HEK293 (cell line): ENCODE measurements at regions not wholly inside any gene's neighbourhood (a gene's known extent, or its start where the extent isn't known, plus 50 kb on each side); places are given as distances from the start of the nearest gene placed in this dataset.

Source experiments
- CTCF ChIA-PET: fragments of 350-600 bp; formaldehyde crosslinking; extraction: SDS; loops from one replicate; lab custom pipeline; 2021; ENCODE audit warnings: antibody characterized with exemption; lab: Yijun Ruan, JAX
- POLR2A ChIA-PET: fragments of 300-600 bp; formaldehyde crosslinking; extraction: SDS; loops from one replicate; lab custom pipeline; 2020; ENCODE audit warnings: antibody characterized with exemption, inconsistent platforms; lab: Yijun Ruan, JAX
- H3K27ac ChIP-seq: fragments of 200-500 bp; sonication (Bioruptor generic); 2 replicates; pipeline ENCODE4 v1.5.1; 2014; ENCODE audit warnings: low read depth, low read length, control low read depth, inconsistent platforms; ENCODE audit errors: extremely low read depth
- H3K36me3 ChIP-seq, 2 experiments: fragments of 200-500 bp in 1 of 2; sonication (Bioruptor generic) in 1 of 2; 1 replicate in 1 of 2; 2 replicates in 1 of 2; pipeline ENCODE4 v1.5.1; 2014 to 2017; ENCODE audit warnings: inconsistent platforms in 2 of 2, low read length in 2 of 2; ENCODE audit not compliant: control insufficient read depth in 2 of 2, insufficient read depth in 1 of 2
- H3K4me1 ChIP-seq: fragments of 200-500 bp; sonication (Bioruptor generic); 2 replicates; pipeline ENCODE4 v1.5.1; 2014; ENCODE audit warnings: mild to moderate bottlenecking, low read length, inconsistent platforms; ENCODE audit not compliant: control insufficient read depth, insufficient read depth
- H3K4me3 ChIP-seq: 2 replicates; pipeline ENCODE4 v1.5.1; 2011; ENCODE audit warnings: low read depth, mild to moderate bottlenecking, control low read depth, low read length, moderate library complexity
- H3K9me3 ChIP-seq: fragments of 200-500 bp; sonication (Bioruptor generic); 2 replicates; pipeline ENCODE4 v1.5.1; 2014; ENCODE audit warnings: low read depth, low read length, inconsistent platforms; ENCODE audit not compliant: control insufficient read depth, insufficient read depth
- KLF1 ChIP-seq: fragments of 450-650 bp; formaldehyde crosslinking; IDR thresholded peaks from 2 replicates; pipeline ENCODE4 v1.5.1; 2016; ENCODE audit warnings: missing biosample characterization, missing genetic modification characterization
- KLF16 ChIP-seq: fragments of 450-650 bp; formaldehyde crosslinking; IDR thresholded peaks from 2 replicates; pipeline ENCODE4 v1.5.1; 2017; ENCODE audit warnings: missing biosample characterization, missing genetic modification characterization
- MZF1 ChIP-seq: fragments of 450-650 bp; formaldehyde crosslinking; IDR thresholded peaks from 2 replicates; pipeline ENCODE4 v1.5.1; 2017; ENCODE audit warnings: missing biosample characterization, missing genetic modification characterization, borderline replicate concordance
- TCF7L2 ChIP-seq: IDR thresholded peaks from 2 replicates; pipeline ENCODE4 v1.6.1; 2011; ENCODE audit warnings: low read depth, mild to moderate bottlenecking, inconsistent platforms, low read length, moderate library complexity, borderline replicate concordance
- ZIC2 ChIP-seq: fragments of 450-650 bp; formaldehyde crosslinking; IDR thresholded peaks from 2 replicates; pipeline ENCODE4 v1.5.1; 2016; ENCODE audit warnings: missing biosample characterization, missing genetic modification characterization
- ZNF10 ChIP-seq: fragments of 450-650 bp; formaldehyde crosslinking; IDR thresholded peaks from 2 replicates; pipeline ENCODE4 v1.5.1; 2017; ENCODE audit warnings: missing biosample characterization, missing genetic modification characterization
- ZNF112 ChIP-seq: fragments of 450-650 bp; formaldehyde crosslinking; IDR thresholded peaks from 2 replicates; pipeline ENCODE4 v1.5.0; 2017; ENCODE audit warnings: missing biosample characterization, missing genetic modification characterization
- ZNF114 ChIP-seq: fragments of 450-650 bp; formaldehyde crosslinking; IDR thresholded peaks from 2 replicates; pipeline ENCODE4 v1.5.0; 2017; ENCODE audit warnings: missing biosample characterization, missing genetic modification characterization
- ZNF140 ChIP-seq: fragments of 450-650 bp; formaldehyde crosslinking; IDR thresholded peaks from 2 replicates; pipeline ENCODE4 v1.5.1; 2016; ENCODE audit warnings: missing biosample characterization, missing genetic modification characterization
- ZNF155 ChIP-seq: fragments of 450-650 bp; formaldehyde crosslinking; IDR thresholded peaks from 2 replicates; pipeline ENCODE4 v1.5.1; 2016; ENCODE audit warnings: missing biosample characterization, missing genetic modification characterization
- ZNF157 ChIP-seq: fragments of 450-650 bp; formaldehyde crosslinking; IDR thresholded peaks from 2 replicates; pipeline ENCODE4 v1.5.1; 2016; ENCODE audit warnings: missing biosample characterization, missing genetic modification characterization
- ZNF221 ChIP-seq: fragments of 450-650 bp; formaldehyde crosslinking; IDR thresholded peaks from 2 replicates; pipeline ENCODE4 v1.5.1; 2017; ENCODE audit warnings: missing biosample characterization, missing genetic modification characterization, borderline replicate concordance
- ZNF324 ChIP-seq: fragments of 450-650 bp; formaldehyde crosslinking; IDR thresholded peaks from 2 replicates; pipeline ENCODE4 v1.5.1; 2016; ENCODE audit warnings: missing biosample characterization, missing genetic modification characterization
- ZNF433 ChIP-seq: fragments of 450-650 bp; formaldehyde crosslinking; IDR thresholded peaks from 2 replicates; pipeline ENCODE4 v1.5.1; 2016; ENCODE audit warnings: missing biosample characterization, missing genetic modification characterization, low read depth
- ZNF514 ChIP-seq: fragments of 450-650 bp; formaldehyde crosslinking; IDR thresholded peaks from 2 replicates; pipeline ENCODE4 v1.5.1; 2016; ENCODE audit warnings: missing biosample characterization, missing genetic modification characterization
- ZNF610 ChIP-seq: fragments of 450-650 bp; formaldehyde crosslinking; IDR thresholded peaks from 2 replicates; pipeline ENCODE4 v1.5.1; 2016; ENCODE audit warnings: missing biosample characterization, missing genetic modification characterization, borderline replicate concordance
- ZNF776 ChIP-seq: fragments of 450-650 bp; formaldehyde crosslinking; IDR thresholded peaks from 2 replicates; pipeline ENCODE4 v1.5.0; 2017; ENCODE audit warnings: missing biosample characterization, missing genetic modification characterization, borderline replicate concordance
- ZNF785 ChIP-seq: fragments of 450-650 bp; formaldehyde crosslinking; IDR thresholded peaks from 2 replicates; pipeline ENCODE4 v1.5.1; 2016; ENCODE audit warnings: missing biosample characterization, missing genetic modification characterization
- TF ChIP-seq, protein P1 (sequence below): fragments of 450-650 bp; formaldehyde crosslinking; IDR thresholded peaks from 2 replicates; pipeline ENCODE4 v1.5.1; 2016; ENCODE audit warnings: missing biosample characterization, missing genetic modification characterization
- TF ChIP-seq, protein P2 (sequence below): fragments of 450-650 bp; formaldehyde crosslinking; IDR thresholded peaks from 2 replicates; pipeline ENCODE4 v1.5.1; 2016; ENCODE audit warnings: missing biosample characterization, missing genetic modification characterization
- TF ChIP-seq, protein P3 (sequence below): fragments of 450-650 bp; formaldehyde crosslinking; IDR thresholded peaks from 2 replicates; pipeline ENCODE4 v1.5.1; 2016; ENCODE audit warnings: missing biosample characterization, missing genetic modification characterization
- TF ChIP-seq, protein P4 (sequence below): fragments of 450-650 bp; formaldehyde crosslinking; conservative IDR thresholded peaks from 2 replicates; pipeline ENCODE4 v1.5.1; 2016; ENCODE audit warnings: low read depth, missing biosample characterization, missing genetic modification characterization
- TF ChIP-seq, protein P5 (sequence below): fragments of 450-650 bp; formaldehyde crosslinking; IDR thresholded peaks from 2 replicates; pipeline ENCODE4 v1.5.1; 2016; ENCODE audit warnings: missing biosample characterization, missing genetic modification characterization, low read depth

DNA sequence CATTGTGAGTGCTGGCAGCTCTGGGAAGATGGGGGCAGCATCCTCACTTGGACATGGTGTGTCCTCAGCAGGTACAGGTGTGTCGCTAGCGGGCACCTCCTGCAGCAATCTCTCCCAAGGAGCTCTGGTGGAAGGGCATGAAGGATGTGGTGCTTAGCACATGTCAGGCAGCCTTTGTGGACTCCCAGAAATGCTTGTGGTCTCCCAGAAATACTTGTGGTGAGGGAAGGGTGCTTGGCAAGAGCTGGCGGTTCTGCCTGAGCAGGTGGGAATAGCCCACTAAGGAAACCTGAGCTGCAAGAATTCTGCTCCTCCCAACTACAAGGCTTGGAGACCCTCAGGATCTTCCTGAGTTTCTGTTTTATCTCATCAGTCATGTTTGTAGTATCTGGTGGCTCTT is 371.6 kb downstream of the PRDM2 start:
- no peaks in the 10 kb centered on the region for H3K36me3 ChIP-seq
- H3K27ac ChIP-seq: no peak overlapping the region
- no peaks in the 10 kb centered on the region for H3K9me3 ChIP-seq
- no peaks in the 10 kb centered on the region for H3K4me1 ChIP-seq
- H3K4me3 ChIP-seq: no peak overlapping the region
- no peak for TF ChIP-seq ZNF610 (tag by site-specific recombination)
- TF ChIP-seq KLF1 (tag by site-specific recombination): no peak
- TF ChIP-seq MZF1 (tag by site-specific recombination): no peak
- TF ChIP-seq ZNF324: no peak
- TF ChIP-seq ZNF157 (tag by site-specific recombination): no peak
- no peak for TF ChIP-seq ZNF785 (tag by site-specific recombination)
- no peak for TF ChIP-seq ZNF114 (tag by site-specific recombination)
- TF ChIP-seq ZNF221: no peak
- TF ChIP-seq, protein P1, sequence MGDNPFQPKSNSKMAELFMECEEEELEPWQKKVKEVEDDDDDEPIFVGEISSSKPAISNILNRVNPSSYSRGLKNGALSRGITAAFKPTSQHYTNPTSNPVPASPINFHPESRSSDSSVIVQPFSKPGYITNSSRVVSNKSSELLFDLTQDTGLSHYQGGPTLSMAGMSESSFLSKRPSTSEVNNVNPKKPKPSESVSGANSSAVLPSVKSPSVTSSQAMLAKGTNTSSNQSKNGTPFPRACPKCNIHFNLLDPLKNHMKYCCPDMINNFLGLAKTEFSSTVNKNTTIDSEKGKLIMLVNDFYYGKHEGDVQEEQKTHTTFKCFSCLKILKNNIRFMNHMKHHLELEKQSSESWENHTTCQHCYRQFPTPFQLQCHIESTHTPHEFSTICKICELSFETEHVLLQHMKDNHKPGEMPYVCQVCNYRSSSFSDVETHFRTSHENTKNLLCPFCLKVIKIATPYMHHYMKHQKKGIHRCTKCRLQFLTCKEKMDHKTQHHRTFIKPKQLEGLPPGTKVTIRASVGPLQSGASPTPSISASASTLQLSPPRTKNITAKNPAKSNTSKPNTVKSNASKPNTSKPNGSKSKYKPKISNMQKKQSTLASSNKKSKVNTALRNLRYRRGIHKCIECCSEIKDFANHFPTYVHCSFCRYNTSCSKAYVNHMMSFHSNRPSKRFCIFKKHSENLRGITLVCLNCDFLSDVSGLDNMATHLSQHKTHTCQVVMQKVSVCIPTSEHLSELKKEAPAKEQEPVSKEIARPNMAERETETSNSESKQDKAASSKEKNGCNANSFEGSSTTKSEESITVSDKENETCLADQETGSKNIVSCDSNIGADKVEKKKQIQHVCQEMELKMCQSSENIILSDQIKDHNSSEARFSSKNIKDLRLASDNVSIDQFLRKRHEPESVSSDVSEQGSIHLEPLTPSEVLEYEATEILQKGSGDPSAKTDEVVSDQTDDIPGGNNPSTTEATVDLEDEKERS: no peak
- TF ChIP-seq, protein P2, sequence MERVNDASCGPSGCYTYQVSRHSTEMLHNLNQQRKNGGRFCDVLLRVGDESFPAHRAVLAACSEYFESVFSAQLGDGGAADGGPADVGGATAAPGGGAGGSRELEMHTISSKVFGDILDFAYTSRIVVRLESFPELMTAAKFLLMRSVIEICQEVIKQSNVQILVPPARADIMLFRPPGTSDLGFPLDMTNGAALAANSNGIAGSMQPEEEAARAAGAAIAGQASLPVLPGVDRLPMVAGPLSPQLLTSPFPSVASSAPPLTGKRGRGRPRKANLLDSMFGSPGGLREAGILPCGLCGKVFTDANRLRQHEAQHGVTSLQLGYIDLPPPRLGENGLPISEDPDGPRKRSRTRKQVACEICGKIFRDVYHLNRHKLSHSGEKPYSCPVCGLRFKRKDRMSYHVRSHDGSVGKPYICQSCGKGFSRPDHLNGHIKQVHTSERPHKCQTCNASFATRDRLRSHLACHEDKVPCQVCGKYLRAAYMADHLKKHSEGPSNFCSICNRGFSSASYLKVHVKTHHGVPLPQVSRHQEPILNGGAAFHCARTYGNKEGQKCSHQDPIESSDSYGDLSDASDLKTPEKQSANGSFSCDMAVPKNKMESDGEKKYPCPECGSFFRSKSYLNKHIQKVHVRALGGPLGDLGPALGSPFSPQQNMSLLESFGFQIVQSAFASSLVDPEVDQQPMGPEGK (tag by site-specific recombination): no peak
- no peak for TF ChIP-seq TCF7L2
- no peak for TF ChIP-seq ZNF10 (tag by site-specific recombination)
- TF ChIP-seq ZNF514 (tag by site-specific recombination): no peak
- CTCF ChIA-PET: interaction anchor here (1.2 kb wide), 1 partner anchor 106 kb away, joined by 3 read pairs; no protein-coding TSS in a partner anchor
- POLR2A ChIA-PET: no interaction called here

DNA sequence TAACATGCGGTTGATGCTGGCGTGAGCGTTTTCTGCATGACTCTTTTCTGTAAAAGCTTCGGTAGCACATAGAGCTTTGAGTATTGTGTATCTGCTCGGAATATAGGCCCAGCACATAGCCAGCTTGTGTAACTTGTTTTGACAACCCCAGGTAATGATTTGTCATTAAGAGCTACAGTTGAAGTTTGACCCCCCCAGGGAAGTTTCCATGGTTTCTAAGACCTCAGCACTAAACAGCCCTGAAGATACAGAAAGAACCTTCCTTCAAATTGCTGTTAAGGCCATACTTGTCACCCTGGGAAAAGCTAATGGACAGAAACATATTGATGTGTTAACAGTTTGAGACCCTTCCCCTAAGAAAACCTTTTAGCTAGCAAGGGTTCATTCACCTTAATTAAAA is 380.7 kb downstream of the PRDM2 start:
- no peaks in the 10 kb centered on the region for H3K9me3 ChIP-seq
- H3K4me3 ChIP-seq: no peak overlapping the region
- H3K4me1 ChIP-seq: no peaks in the 10 kb centered on the region
- ChIA-PET POLR2A (no interaction called here), CTCF (interaction anchor here (0.8 kb wide), 1 partner anchor 966 kb away, joined by 3 read pairs; no protein-coding TSS in a partner anchor)
- H3K36me3 ChIP-seq: no peaks in the 10 kb centered on the region
- H3K27ac ChIP-seq: no peak overlapping the region
- TF ChIP-seq ZNF112 (tag by site-specific recombination): no peak
- TF ChIP-seq, protein P3, sequence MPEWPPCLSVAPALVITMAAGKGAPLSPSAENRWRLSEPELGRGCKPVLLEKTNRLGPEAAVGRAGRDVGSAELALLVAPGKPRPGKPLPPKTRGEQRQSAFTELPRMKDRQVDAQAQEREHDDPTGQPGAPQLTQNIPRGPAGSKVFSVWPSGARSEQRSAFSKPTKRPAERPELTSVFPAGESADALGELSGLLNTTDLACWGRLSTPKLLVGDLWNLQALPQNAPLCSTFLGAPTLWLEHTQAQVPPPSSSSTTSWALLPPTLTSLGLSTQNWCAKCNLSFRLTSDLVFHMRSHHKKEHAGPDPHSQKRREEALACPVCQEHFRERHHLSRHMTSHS: no peak
- no peak for TF ChIP-seq ZNF140 (tag by site-specific recombination)
- no peak for TF ChIP-seq ZNF155 (tag by site-specific recombination)
- TF ChIP-seq, protein P4, sequence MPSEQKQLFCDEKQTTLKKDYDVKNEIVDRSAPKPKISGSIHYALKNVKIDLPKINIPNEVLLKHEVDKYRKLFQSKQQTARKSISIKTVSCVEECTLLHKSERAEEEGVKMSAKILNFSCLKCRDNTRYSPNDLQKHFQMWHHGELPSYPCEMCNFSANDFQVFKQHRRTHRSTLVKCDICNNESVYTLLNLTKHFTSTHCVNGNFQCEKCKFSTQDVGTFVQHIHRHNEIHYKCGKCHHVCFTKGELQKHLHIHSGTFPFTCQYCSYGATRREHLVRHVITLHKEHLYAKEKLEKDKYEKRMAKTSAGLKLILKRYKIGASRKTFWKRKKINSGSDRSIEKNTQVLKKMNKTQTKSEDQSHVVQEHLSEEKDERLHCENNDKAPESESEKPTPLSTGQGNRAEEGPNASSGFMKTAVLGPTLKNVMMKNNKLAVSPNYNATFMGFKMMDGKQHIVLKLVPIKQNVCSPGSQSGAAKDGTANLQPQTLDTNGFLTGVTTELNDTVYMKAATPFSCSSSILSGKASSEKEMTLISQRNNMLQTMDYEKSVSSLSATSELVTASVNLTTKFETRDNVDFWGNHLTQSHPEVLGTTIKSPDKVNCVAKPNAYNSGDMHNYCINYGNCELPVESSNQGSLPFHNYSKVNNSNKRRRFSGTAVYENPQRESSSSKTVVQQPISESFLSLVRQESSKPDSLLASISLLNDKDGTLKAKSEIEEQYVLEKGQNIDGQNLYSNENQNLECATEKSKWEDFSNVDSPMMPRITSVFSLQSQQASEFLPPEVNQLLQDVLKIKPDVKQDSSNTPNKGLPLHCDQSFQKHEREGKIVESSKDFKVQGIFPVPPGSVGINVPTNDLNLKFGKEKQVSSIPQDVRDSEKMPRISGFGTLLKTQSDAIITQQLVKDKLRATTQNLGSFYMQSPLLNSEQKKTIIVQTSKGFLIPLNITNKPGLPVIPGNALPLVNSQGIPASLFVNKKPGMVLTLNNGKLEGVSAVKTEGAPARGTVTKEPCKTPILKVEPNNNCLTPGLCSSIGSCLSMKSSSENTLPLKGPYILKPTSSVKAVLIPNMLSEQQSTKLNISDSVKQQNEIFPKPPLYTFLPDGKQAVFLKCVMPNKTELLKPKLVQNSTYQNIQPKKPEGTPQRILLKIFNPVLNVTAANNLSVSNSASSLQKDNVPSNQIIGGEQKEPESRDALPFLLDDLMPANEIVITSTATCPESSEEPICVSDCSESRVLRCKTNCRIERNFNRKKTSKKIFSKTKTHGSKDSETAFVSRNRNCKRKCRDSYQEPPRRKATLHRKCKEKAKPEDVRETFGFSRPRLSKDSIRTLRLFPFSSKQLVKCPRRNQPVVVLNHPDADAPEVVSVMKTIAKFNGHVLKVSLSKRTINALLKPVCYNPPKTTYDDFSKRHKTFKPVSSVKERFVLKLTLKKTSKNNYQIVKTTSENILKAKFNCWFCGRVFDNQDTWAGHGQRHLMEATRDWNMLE (tag by site-specific recombination): no peak
- no peak for TF ChIP-seq KLF16 (tag by site-specific recombination)
- no peak for TF ChIP-seq ZNF776
- no peak for TF ChIP-seq ZIC2 (tag by site-specific recombination)
- TF ChIP-seq, protein P5, sequence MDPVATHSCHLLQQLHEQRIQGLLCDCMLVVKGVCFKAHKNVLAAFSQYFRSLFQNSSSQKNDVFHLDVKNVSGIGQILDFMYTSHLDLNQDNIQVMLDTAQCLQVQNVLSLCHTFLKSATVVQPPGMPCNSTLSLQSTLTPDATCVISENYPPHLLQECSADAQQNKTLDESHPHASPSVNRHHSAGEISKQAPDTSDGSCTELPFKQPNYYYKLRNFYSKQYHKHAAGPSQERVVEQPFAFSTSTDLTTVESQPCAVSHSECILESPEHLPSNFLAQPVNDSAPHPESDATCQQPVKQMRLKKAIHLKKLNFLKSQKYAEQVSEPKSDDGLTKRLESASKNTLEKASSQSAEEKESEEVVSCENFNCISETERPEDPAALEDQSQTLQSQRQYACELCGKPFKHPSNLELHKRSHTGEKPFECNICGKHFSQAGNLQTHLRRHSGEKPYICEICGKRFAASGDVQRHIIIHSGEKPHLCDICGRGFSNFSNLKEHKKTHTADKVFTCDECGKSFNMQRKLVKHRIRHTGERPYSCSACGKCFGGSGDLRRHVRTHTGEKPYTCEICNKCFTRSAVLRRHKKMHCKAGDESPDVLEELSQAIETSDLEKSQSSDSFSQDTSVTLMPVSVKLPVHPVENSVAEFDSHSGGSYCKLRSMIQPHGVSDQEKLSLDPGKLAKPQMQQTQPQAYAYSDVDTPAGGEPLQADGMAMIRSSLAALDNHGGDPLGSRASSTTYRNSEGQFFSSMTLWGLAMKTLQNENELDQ (tag by site-specific recombination): no peak
- TF ChIP-seq ZNF433: no peak
